Caco-2 (cell line): ENCODE measurements at regions not wholly inside any gene's neighbourhood (a gene's known extent, or its start where the extent isn't known, plus 50 kb on each side); places are given as distances from the start of the nearest gene placed in this dataset.

Source experiments
- BruUV-seq: library from RNA; stranded (reverse); fragments of 400-500 nt; replicated peaks from 2 replicates; lab custom pipeline; 2021; lab: Mats Ljungman, UMichigan
- CTCF ChIA-PET: fragments of 300-600 bp; sonication (Branson Sonifier 250); formaldehyde crosslinking; loops from one replicate; lab custom pipeline; 2022; ENCODE audit warnings: antibody characterized with exemption; lab: Charles Lee
- POLR2A ChIA-PET: fragments of 300-600 bp; sonication (Branson Sonifier 250); formaldehyde crosslinking; loops from one replicate; lab custom pipeline; 2022; ENCODE audit warnings: antibody characterized with exemption; lab: Charles Lee
- DNase-seq, 2 experiments: peaks; one replicate each; pipeline versions ENCODE4 v3.0.0 to v3.0.0-alpha.2; 2020 to 2022
- H3K27me3 ChIP-seq: replicated peaks from 2 replicates; pipeline ENCODE4 v1.6.0; 2011; ENCODE audit warnings: low read length; ENCODE audit not compliant: control insufficient read depth, insufficient read depth
- H3K36me3 ChIP-seq: 2 replicates; pipeline ENCODE4 v1.5.1; 2011; ENCODE audit warnings: low read length; ENCODE audit not compliant: control insufficient read depth, insufficient read depth
- H3K4me1 ChIP-seq: fragments of 250-450 bp; sonication (Bioruptor Pico); 2 replicates; pipeline ENCODE4 v1.5.1; 2020; ENCODE audit warnings: mild to moderate bottlenecking
- H3K4me3 ChIP-seq: 2 replicates; pipeline ENCODE4 v1.5.1; 2011; ENCODE audit warnings: low read depth, mild to moderate bottlenecking, control low read depth, low read length
- H3K9me3 ChIP-seq: fragments of 250-450 bp; sonication (Bioruptor Pico); 2 replicates; pipeline ENCODE4 v1.5.1; 2020; ENCODE audit warnings: mild to moderate bottlenecking, moderate library complexity
- H3K27ac Mint-ChIP-seq: one replicate; pipeline ENCODE4 v1.8.0; 2022; ENCODE audit warnings: mixed read lengths; ENCODE audit not compliant: unreplicated experiment
- H3K27me3 Mint-ChIP-seq: one replicate; pipeline ENCODE4 v1.8.0; 2022; ENCODE audit warnings: mixed read lengths; ENCODE audit not compliant: insufficient read depth, unreplicated experiment
- H3K36me3 Mint-ChIP-seq: one replicate; pipeline ENCODE4 v1.8.0; 2022; ENCODE audit warnings: mild to moderate bottlenecking, mixed read lengths; ENCODE audit not compliant: insufficient read depth, unreplicated experiment
- H3K4me1 Mint-ChIP-seq: one replicate; pipeline ENCODE4 v1.8.0; 2022; ENCODE audit warnings: low read depth, mixed read lengths; ENCODE audit not compliant: unreplicated experiment
- H3K4me3 Mint-ChIP-seq: one replicate; pipeline ENCODE4 v1.8.0; 2022; ENCODE audit warnings: mild to moderate bottlenecking, moderate library complexity, mixed read lengths; ENCODE audit not compliant: unreplicated experiment
- H3K9me3 Mint-ChIP-seq: one replicate; pipeline ENCODE4 v1.8.0; 2022; ENCODE audit warnings: mixed read lengths; ENCODE audit not compliant: unreplicated experiment
- CTCF ChIP-seq, 2 experiments: fragments of 200-600 bp in 1 of 2; IDR thresholded peaks; 1 replicate in 1 of 2; 2 replicates in 1 of 2; pipeline versions ENCODE4 v1.5.1 to v1.8.0; 2011 to 2022; ENCODE audit warnings: antibody characterized with exemption in 1 of 2, control low read depth in 1 of 2, inconsistent platforms in 1 of 2, low read depth in 1 of 2, low read length in 1 of 2, mild to moderate bottlenecking in 1 of 2, moderate library complexity in 1 of 2; ENCODE audit not compliant: insufficient read depth in 1 of 2, severe bottlenecking in 1 of 2, unreplicated experiment in 1 of 2
- intact Hi-C: fragments of 100-400 bp; cut with micrococcal nuclease; formaldehyde crosslinking; loops from one replicate; pipeline ENCODE4 v1.10.0; 2022; ENCODE audit not compliant: unreplicated experiment

- no TSS peak for BruUV-seq
- Mint-ChIP-seq H3K36me3 (no peaks in the 10 kb centered on the region), H3K27me3 (peaks cover 4% of the 10 kb centered on the region), H3K4me1 (no peaks in the 10 kb centered on the region), H3K9me3 (no peaks in the 10 kb centered on the region), H3K27ac (no peak overlapping the region), H3K4me3 (no peak overlapping the region)
- no peak for DNase-seq
- Histone ChIP-seq H3K4me1 (no peaks in the 10 kb centered on the region), H3K9me3 (no peaks in the 10 kb centered on the region), H3K36me3 (no peaks in the 10 kb centered on the region), H3K27me3 (no peaks in the 10 kb centered on the region), H3K4me3 (no peak overlapping the region)
- TF ChIP-seq CTCF (IDR thresholded peaks at IDR 0.05; ENCODE audit: insufficient read depth in 1 of 2, low read depth in 1 of 2, low read length in 1 of 2, severe bottlenecking in 1 of 2, unreplicated experiment in 1 of 2) = no peak
- intact Hi-C loops = no loop called here
- CTCF ChIA-PET = no interaction called here
- POLR2A ChIA-PET = no interaction called here
Observed at GRCh38 chr1:4591926-4592325, 62.5 kb upstream of the AJAP1 start.

- H3K9me3 Mint-ChIP-seq = no peaks in the 10 kb centered on the region
- no peaks in the 10 kb centered on the region for H3K9me3 ChIP-seq
- no peak overlapping the region for H3K27ac Mint-ChIP-seq
- no peaks in the 10 kb centered on the region for H3K27me3 ChIP-seq
- H3K36me3 ChIP-seq = no peaks in the 10 kb centered on the region
- intact Hi-C loops = no loop called here
- DNase-seq = no peak
- no peaks in the 10 kb centered on the region for H3K4me1 ChIP-seq
- CTCF ChIA-PET = no interaction called here
- no peak overlapping the region for H3K4me3 Mint-ChIP-seq
- no peak overlapping the region for H3K4me3 ChIP-seq
- no peak for TF ChIP-seq CTCF (IDR thresholded peaks at IDR 0.05; ENCODE audit: insufficient read depth in 1 of 2, low read depth in 1 of 2, low read length in 1 of 2, severe bottlenecking in 1 of 2, unreplicated experiment in 1 of 2)
- POLR2A ChIA-PET = no interaction called here
- H3K36me3 Mint-ChIP-seq = no peaks in the 10 kb centered on the region
- peaks cover 4% of the 10 kb centered on the region for H3K27me3 Mint-ChIP-seq
- no peaks in the 10 kb centered on the region for H3K4me1 Mint-ChIP-seq
- BruUV-seq = no TSS peak
Observed at GRCh38 chr1:4593106-4593505, 61.3 kb upstream of the AJAP1 start.

GRCh38 chr1:4594286-4594991 is 60.0 kb upstream of the AJAP1 start:
- Histone ChIP-seq H3K4me3 (no peak overlapping the region), H3K4me1 (no peaks in the 10 kb centered on the region), H3K27me3 (no peaks in the 10 kb centered on the region), H3K9me3 (no peaks in the 10 kb centered on the region), H3K36me3 (no peaks in the 10 kb centered on the region)
- no peaks in the 10 kb centered on the region for H3K36me3 Mint-ChIP-seq
- H3K27ac Mint-ChIP-seq = no peak overlapping the region
- no peaks in the 10 kb centered on the region for H3K4me1 Mint-ChIP-seq
- no peaks in the 10 kb centered on the region for H3K9me3 Mint-ChIP-seq
- BruUV-seq = no TSS peak
- H3K27me3 Mint-ChIP-seq = peaks cover 5% of the 10 kb centered on the region
- CTCF ChIA-PET = interaction anchor here (0.9 kb wide), 1 partner anchor 10 kb away, joined by 3 read pairs; no protein-coding TSS in a partner anchor
- TF ChIP-seq CTCF (IDR thresholded peaks at IDR 0.05; ENCODE audit: insufficient read depth in 1 of 2, low read depth in 1 of 2, low read length in 1 of 2, severe bottlenecking in 1 of 2, unreplicated experiment in 1 of 2) = peak in 1 of 2 experiments; percentile 14
- peak in 1 of 2 experiments; percentile 23 for DNase-seq
- H3K4me3 Mint-ChIP-seq = no peak overlapping the region
- POLR2A ChIA-PET = no interaction called here
- intact Hi-C loops = no loop called here
